GM04503 (cell line): ENCODE measurements at regions not wholly inside any gene's neighbourhood (a gene's known extent, or its start where the extent isn't known, plus 50 kb on each side); places are given as distances from the start of the nearest gene placed in this dataset.
"Not testable (repeated sequence)": the region's sequence is repeated elsewhere in the genome, so short reads cannot be mapped to it uniquely, and the experiment has no call there.

Experiments
- DNase-seq: peaks from one replicate; pipeline ENCODE4 v3.0.0-alpha.2; 2012; ENCODE audit warnings: low read depth

GRCh38 chr7:20466543-20467021 lies 135.9 kb downstream of the ITGB8 start:
- DNase-seq, result no peak

- no peak for DNase-seq
Measured at GRCh38 chr7:20470082-20470481, 139.4 kb downstream of the ITGB8 start.

- DNase-seq, result no peak
Measured at GRCh38 chr7:20470726-20471125, 140.0 kb downstream of the ITGB8 start.

- no peak for DNase-seq
Measured at GRCh38 chr7:20474249-20474648, 141.2 kb upstream of the ABCB5 start.

- DNase-seq, result no peak
Measured at GRCh38 chr7:20475756-20476155, 139.7 kb upstream of the ABCB5 start.

- DNase-seq, result no peak
Measured at GRCh38 chr7:20477067-20477466, 138.4 kb upstream of the ABCB5 start.

GRCh38 chr7:20479706-20480105 lies 135.8 kb upstream of the ABCB5 start:
- no peak for DNase-seq

- DNase-seq, result no peak
Measured at GRCh38 chr7:20482071-20482470, 133.4 kb upstream of the ABCB5 start.

GRCh38 chr7:20484356-20484755 lies 131.1 kb upstream of the ABCB5 start:
- DNase-seq, result no peak

- no peak for DNase-seq
Measured at GRCh38 chr7:20488850-20489249, 126.6 kb upstream of the ABCB5 start.

GRCh38 chr7:20491284-20491683 lies 124.2 kb upstream of the ABCB5 start:
- no peak for DNase-seq

- no peak for DNase-seq
Measured at GRCh38 chr7:20494566-20494965, 120.9 kb upstream of the ABCB5 start.

- DNase-seq, result not testable (repeated sequence)
Measured at GRCh38 chr7:20501473-20501872, 114.0 kb upstream of the ABCB5 start.

- no peak for DNase-seq
Measured at GRCh38 chr7:20503278-20503950, 112.1 kb upstream of the ABCB5 start.

GRCh38 chr7:20504060-20504459 lies 111.4 kb upstream of the ABCB5 start:
- DNase-seq, result no peak

GRCh38 chr7:20506175-20506574 lies 109.3 kb upstream of the ABCB5 start:
- no peak for DNase-seq

- no peak for DNase-seq
Measured at GRCh38 chr7:20507157-20507556, 108.3 kb upstream of the ABCB5 start.

GRCh38 chr7:20508109-20508508 lies 107.4 kb upstream of the ABCB5 start:
- DNase-seq, result no peak

- DNase-seq, result no peak
Measured at GRCh38 chr7:20509892-20510572, 105.4 kb upstream of the ABCB5 start.

GRCh38 chr7:20510573-20510900 lies 104.9 kb upstream of the ABCB5 start:
- no peak for DNase-seq

GRCh38 chr7:20513341-20513740 lies 102.1 kb upstream of the ABCB5 start:
- no peak for DNase-seq

GRCh38 chr7:20513897-20514296 lies 101.6 kb upstream of the ABCB5 start:
- no peak for DNase-seq

GRCh38 chr7:20514364-20514763 lies 101.1 kb upstream of the ABCB5 start:
- peak; percentile 6 for DNase-seq

GRCh38 chr7:20519645-20520044 lies 95.8 kb upstream of the ABCB5 start:
- no peak for DNase-seq
